Endothelial cell of umbilical vein (primary cell): ENCODE measurements at regions not wholly inside any gene's neighbourhood (a gene's known extent, or its start where the extent isn't known, plus 50 kb on each side); places are given as distances from the start of the nearest gene placed in this dataset.

Experiments used
- BruUV-seq: library from RNA; stranded (reverse); fragments of 400-500 nt; replicated peaks from 2 replicates; lab custom pipeline; 2021; lab: Mats Ljungman, UMichigan
- CTCF ChIA-PET: fragments of 300-600, 350-600 bp; sonication (Branson Sonifier 250); formaldehyde crosslinking; loops from one replicate; lab custom pipeline; 2021; ENCODE audit warnings: antibody characterized with exemption, inconsistent platforms; lab: Charles Lee
- POLR2A ChIA-PET: fragments of 300-600, 350-600 bp; sonication (Branson Sonifier 250); formaldehyde crosslinking; loops from one replicate; lab custom pipeline; 2021; ENCODE audit warnings: antibody characterized with exemption, inconsistent platforms; lab: Charles Lee
- DNase-seq: peaks from one replicate; pipeline ENCODE4 v3.0.0-alpha.2; 2011; ENCODE audit warnings: low read depth, low spot score
- FAIRE-seq: peaks from 2 replicates; lab custom pipeline; 2011; peaks lifted over from hg19 to GRCh38; lab: Jason Lieb, UNC
- H2AFZ ChIP-seq: 2 replicates; pipeline ENCODE4 v1.6.0; 2012; ENCODE audit warnings: low read depth, low read length, control low read depth, inconsistent platforms
- H3K27ac ChIP-seq: 2 replicates; pipeline ENCODE4 v1.5.1; 2011; ENCODE audit warnings: low read depth, mild to moderate bottlenecking, control low read depth, low read length, moderate library complexity; ENCODE audit not compliant: insufficient read depth
- H3K27me3 ChIP-seq, 2 experiments: 2 replicates each; pipeline versions ENCODE4 v1.6.0 to v1.6.1; 2011; ENCODE audit warnings: low read length in 2 of 2, mixed read lengths in 1 of 2; ENCODE audit not compliant: control insufficient read depth in 2 of 2, insufficient read depth in 2 of 2
- H3K36me3 ChIP-seq, 2 experiments: 2 replicates in 1 of 2; 3 replicates in 1 of 2; pipeline ENCODE4 v1.5.1; 2011; ENCODE audit warnings: low read length in 2 of 2, mild to moderate bottlenecking in 1 of 2, moderate library complexity in 1 of 2; ENCODE audit not compliant: control insufficient read depth in 2 of 2, insufficient read depth in 2 of 2; ENCODE audit errors: extremely low read depth in 1 of 2
- H3K4me1 ChIP-seq: 3 replicates; pipeline ENCODE4 v1.5.1; 2011; ENCODE audit warnings: mild to moderate bottlenecking, low read length; ENCODE audit not compliant: control insufficient read depth, insufficient read depth; ENCODE audit errors: extremely low read depth
- H3K4me2 ChIP-seq: 2 replicates; pipeline ENCODE4 v1.6.1; 2011; ENCODE audit warnings: low read length, control low read depth, mixed read lengths; ENCODE audit not compliant: insufficient read depth
- H3K4me3 ChIP-seq, 3 experiments: fragments of 200-600 bp in 1 of 3; sonication (generic), shearing (Covaris generic) in 1 of 3; replicated peaks in 1 of 3; 2 replicates each; pipeline ENCODE4 v1.5.1; 2011 to 2016; ENCODE audit warnings: control low read depth in 3 of 3, low read length in 3 of 3, mild to moderate bottlenecking in 2 of 3, inconsistent platforms in 1 of 3, low read depth in 1 of 3, moderate library complexity in 1 of 3; ENCODE audit not compliant: insufficient read depth in 1 of 3
- H3K79me2 ChIP-seq: 2 replicates; pipeline ENCODE4 v1.6.0; 2012; ENCODE audit warnings: low read length, inconsistent platforms; ENCODE audit not compliant: control insufficient read depth, insufficient read depth
- H3K9ac ChIP-seq: replicated peaks from 2 replicates; pipeline ENCODE3; 2011; ENCODE audit warnings: low read length, control low read depth; ENCODE audit not compliant: insufficient read depth; ENCODE audit errors: extremely low read depth
- H3K9me1 ChIP-seq: replicated peaks from 3 replicates; pipeline ENCODE4 v1.6.0; 2011; ENCODE audit warnings: mild to moderate bottlenecking, low read length; ENCODE audit not compliant: control insufficient read depth, insufficient read depth; ENCODE audit errors: extremely low read depth
- H3K9me3 ChIP-seq: replicated peaks from 2 replicates; pipeline ENCODE4 v1.5.1; 2012; ENCODE audit warnings: low read length, inconsistent platforms; ENCODE audit not compliant: control insufficient read depth, insufficient read depth
- H4K20me1 ChIP-seq: replicated peaks from 2 replicates; pipeline ENCODE3; 2011; ENCODE audit warnings: mild to moderate bottlenecking, low read length; ENCODE audit not compliant: control insufficient read depth, insufficient read depth; ENCODE audit errors: extremely low read depth
- EZH2 ChIP-seq: IDR thresholded peaks from 2 replicates; pipeline ENCODE4 v1.6.1; 2012; ENCODE audit warnings: borderline replicate concordance, low read depth, mild to moderate bottlenecking, moderate library complexity, low read length, inconsistent platforms; ENCODE audit not compliant: severe bottlenecking
- FOS ChIP-seq: IDR thresholded peaks from 2 replicates; pipeline ENCODE4 v1.6.1; 2011; ENCODE audit warnings: mild to moderate bottlenecking, low read length, moderate library complexity, borderline replicate concordance; ENCODE audit not compliant: insufficient read depth
- GATA2 ChIP-seq: IDR thresholded peaks from 2 replicates; pipeline ENCODE4 v1.7.0; 2011; ENCODE audit warnings: low read depth, mild to moderate bottlenecking, moderate library complexity, mixed read lengths, low read length; ENCODE audit not compliant: insufficient read length, insufficient read depth
- JUN ChIP-seq: IDR thresholded peaks from 2 replicates; pipeline ENCODE4 v1.6.1; 2011; ENCODE audit warnings: borderline replicate concordance, low read depth; ENCODE audit not compliant: insufficient read length, insufficient read depth
- MYC ChIP-seq: IDR thresholded peaks from one replicate; pipeline ENCODE4 v1.6.1; 2011; ENCODE audit warnings: mild to moderate bottlenecking, low read depth, low read length
- POLR2A ChIP-seq: IDR thresholded peaks from 2 replicates; pipeline ENCODE4 v1.6.1; 2012; ENCODE audit warnings: low read depth, mild to moderate bottlenecking, control low read depth, low read length
- POLR2AphosphoS5 ChIP-seq: IDR thresholded peaks from 2 replicates; pipeline ENCODE4 v1.6.1; 2012; ENCODE audit warnings: low read depth, mild to moderate bottlenecking, control low read depth, low read length, moderate library complexity; ENCODE audit not compliant: insufficient read depth
- dilution Hi-C: fragments of 300-500 bp; cut with MboI; formaldehyde crosslinking; loops from one replicate; pipeline ENCODE4 v1.15.0; 2019; ENCODE audit warnings: low sequenced_read_pairs; ENCODE audit not compliant: extremely low pct_ligation_motif_present
- intact Hi-C: fragments of 100-400 bp; cut with micrococcal nuclease; formaldehyde crosslinking; loops from one replicate; pipeline ENCODE4 v1.10.0; 2022
- TF ChIP-seq, protein P1 (sequence below), 2 donors: IDR thresholded peaks; 1 replicate in 1 of 2; 2 replicates in 1 of 2; pipeline ENCODE4 v1.5.1; 2011; ENCODE audit warnings: low read length in 2 of 2, mild to moderate bottlenecking in 2 of 2, moderate library complexity in 2 of 2, control low read depth in 1 of 2, inconsistent platforms in 1 of 2, low read depth in 1 of 2; ENCODE audit not compliant: insufficient read depth in 1 of 2; ENCODE audit errors: extremely low read depth in 1 of 2
- TF ChIP-seq, protein P2 (sequence below): IDR thresholded peaks from 2 replicates; pipeline ENCODE4 v1.6.1; 2011; ENCODE audit not compliant: insufficient read depth, insufficient read length

DNA sequence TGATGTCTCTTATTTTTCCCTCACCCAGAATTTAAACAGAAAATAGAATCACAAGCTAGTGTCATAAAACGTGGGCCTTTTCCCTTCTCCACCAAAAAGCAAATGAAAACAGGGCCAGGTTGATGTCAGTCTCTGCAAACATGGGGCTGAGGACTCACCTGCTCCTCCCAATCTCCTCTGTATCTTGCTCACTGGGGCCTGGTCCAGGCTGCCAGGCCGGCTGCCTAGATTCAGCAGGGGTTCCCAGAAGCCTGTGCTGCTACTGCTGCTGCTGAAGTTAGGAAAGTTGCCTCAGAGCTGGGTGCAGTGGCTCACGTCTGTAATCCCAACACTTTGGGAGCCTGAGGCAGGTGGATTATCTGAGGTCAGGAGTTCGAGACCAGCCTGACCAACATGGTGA, 84.3 kb downstream of the PCDH1 start:
- dilution Hi-C loops: no loop called here
- no TSS peak for BruUV-seq
- Histone ChIP-seq H3K9ac (no peak overlapping the region), H2AFZ (no peak overlapping the region), H3K4me1 (no peaks in the 10 kb centered on the region), H3K27ac (no peak overlapping the region), H3K4me2 (no peak overlapping the region), H3K36me3 (no peaks in the 10 kb centered on the region), H3K9me3 (no peaks in the 10 kb centered on the region), H4K20me1 (no peaks in the 10 kb centered on the region), H3K27me3 (peaks cover 8% of the 10 kb centered on the region in 2 experiments), H3K79me2 (no peaks in the 10 kb centered on the region), H3K9me1 (no peaks in the 10 kb centered on the region), H3K4me3 (no peak overlapping the region)
- CTCF ChIA-PET: interaction anchor here (1.1 to 1.7 kb wide), 3 partner anchors 10 to 85 kb away, joined by 3 to 9 read pairs (median 6); no protein-coding TSS in a partner anchor
- no peak for FAIRE-seq
- intact Hi-C loops: no loop called here
- no peak for TF ChIP-seq POLR2AphosphoS5
- TF ChIP-seq, protein P1, sequence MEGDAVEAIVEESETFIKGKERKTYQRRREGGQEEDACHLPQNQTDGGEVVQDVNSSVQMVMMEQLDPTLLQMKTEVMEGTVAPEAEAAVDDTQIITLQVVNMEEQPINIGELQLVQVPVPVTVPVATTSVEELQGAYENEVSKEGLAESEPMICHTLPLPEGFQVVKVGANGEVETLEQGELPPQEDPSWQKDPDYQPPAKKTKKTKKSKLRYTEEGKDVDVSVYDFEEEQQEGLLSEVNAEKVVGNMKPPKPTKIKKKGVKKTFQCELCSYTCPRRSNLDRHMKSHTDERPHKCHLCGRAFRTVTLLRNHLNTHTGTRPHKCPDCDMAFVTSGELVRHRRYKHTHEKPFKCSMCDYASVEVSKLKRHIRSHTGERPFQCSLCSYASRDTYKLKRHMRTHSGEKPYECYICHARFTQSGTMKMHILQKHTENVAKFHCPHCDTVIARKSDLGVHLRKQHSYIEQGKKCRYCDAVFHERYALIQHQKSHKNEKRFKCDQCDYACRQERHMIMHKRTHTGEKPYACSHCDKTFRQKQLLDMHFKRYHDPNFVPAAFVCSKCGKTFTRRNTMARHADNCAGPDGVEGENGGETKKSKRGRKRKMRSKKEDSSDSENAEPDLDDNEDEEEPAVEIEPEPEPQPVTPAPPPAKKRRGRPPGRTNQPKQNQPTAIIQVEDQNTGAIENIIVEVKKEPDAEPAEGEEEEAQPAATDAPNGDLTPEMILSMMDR (IDR thresholded peaks at IDR 0.05; ENCODE audit: extremely low read depth in 1 of 2, insufficient read depth in 1 of 2, low read depth in 1 of 2, low read length in 2 of 2): no peak
- TF ChIP-seq EZH2: no peak
- TF ChIP-seq FOS: no peak
- no peak for TF ChIP-seq JUN
- no peak for TF ChIP-seq MYC
- no peak for TF ChIP-seq GATA2
- TF ChIP-seq POLR2A: no peak
- TF ChIP-seq, protein P2, sequence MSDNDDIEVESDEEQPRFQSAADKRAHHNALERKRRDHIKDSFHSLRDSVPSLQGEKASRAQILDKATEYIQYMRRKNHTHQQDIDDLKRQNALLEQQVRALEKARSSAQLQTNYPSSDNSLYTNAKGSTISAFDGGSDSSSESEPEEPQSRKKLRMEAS: no peak
- DNase-seq: no peak
- POLR2A ChIA-PET: no interaction called here
